Epidermal melanocyte (primary cell): ENCODE measurements at regions not wholly inside any gene's neighbourhood (a gene's known extent, or its start where the extent isn't known, plus 50 kb on each side); places are given as distances from the start of the nearest gene placed in this dataset.
"Not testable (repeated sequence)": the region's sequence is repeated elsewhere in the genome, so short reads cannot be mapped to it uniquely, and the experiment has no call there.

Experiments
- DNase-seq: peaks from one replicate; pipeline ENCODE4 v3.0.0; 2011; ENCODE audit warnings: low spot score; ENCODE audit not compliant: insufficient read length

- not testable (repeated sequence) for DNase-seq
Measured at GRCh38 chr2:196526981-196527725, 112.4 kb upstream of the CCDC150 start.

DNA sequence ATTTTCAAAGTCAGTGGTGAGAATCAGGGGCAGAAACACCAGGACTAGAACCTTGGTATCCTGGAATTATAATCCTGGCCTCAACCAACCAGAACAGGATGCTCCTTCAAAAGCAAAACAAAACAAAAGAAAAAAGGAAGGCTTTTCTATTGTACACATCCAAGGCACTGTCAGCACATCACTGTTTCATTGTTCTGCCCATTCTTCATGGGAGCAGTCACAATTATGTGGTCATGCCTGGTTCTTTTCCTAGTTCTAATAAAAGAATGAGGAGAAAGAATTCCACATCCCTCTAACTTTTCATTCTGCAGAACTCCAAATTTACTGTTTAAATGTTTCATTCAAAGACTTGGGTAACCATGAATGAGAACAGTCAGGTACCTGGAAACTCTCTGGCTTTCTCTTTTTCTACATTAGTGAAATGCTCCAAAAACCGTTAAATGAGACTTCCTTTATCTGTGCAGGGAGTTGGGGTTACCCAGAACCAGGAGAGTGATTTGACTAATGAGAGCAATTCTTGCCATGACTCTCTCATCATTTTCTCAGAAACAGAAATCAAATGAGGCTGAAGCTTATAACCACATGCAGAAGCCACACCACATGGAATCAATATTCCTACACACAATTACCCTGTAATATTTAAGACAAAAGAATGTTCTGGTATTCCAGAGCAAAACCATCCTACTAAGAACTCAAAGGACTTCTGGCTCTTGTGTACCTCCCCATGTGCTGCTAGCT, 110.9 kb upstream of the CCDC150 start:
- DNase-seq: no peak

DNA sequence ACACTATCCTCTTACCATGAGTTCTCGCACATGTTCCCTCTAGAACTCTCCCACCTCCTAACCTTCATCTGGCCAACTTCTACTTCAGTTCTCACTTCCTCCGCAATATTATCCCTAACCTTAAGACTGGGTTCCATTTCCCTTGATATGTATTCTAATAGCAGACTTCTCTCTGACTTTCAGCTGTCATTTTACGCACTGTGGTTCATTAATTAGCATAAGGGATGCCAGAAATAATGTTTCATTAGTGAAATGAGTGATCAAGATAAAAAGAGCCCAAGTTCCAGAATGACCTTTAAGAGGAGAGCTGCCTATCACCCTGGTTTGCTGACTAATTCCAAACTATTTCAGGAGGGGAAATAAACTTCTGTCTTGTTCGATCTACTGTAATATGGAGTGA, 108.6 kb upstream of the CCDC150 start:
- DNase-seq: no peak

DNA sequence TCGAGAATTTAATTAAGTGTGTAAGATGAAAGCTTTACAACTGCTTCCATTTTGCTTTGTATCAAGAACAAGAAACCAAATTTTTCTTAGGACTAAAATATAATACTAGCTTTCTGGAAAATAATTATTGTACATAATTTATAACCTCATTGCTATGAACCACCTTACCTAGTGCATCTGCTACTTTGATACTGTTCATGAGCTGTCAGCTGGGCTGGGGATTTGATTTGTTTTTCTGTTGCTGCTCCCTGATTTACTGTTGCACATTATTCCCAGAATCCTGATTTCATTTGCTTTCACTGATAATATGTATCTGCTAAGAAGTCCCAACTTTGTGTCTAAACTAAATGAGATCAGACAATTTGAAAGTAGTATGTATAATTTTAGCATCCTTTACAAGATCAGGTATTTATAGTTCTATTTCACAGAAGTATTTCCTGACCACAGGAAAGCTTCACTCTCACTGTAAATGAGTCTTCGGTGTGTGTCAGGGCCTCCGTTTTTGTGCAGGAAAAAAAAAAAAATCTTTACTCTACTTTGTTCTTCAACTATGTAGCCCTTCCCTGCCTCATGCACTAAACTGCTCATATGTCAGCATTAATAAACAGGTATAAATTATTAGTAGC, 105.6 kb upstream of the CCDC150 start:
- DNase-seq: no peak

GRCh38 chr2:196534495-196534894, 105.0 kb upstream of the CCDC150 start:
- DNase-seq: no peak

DNA sequence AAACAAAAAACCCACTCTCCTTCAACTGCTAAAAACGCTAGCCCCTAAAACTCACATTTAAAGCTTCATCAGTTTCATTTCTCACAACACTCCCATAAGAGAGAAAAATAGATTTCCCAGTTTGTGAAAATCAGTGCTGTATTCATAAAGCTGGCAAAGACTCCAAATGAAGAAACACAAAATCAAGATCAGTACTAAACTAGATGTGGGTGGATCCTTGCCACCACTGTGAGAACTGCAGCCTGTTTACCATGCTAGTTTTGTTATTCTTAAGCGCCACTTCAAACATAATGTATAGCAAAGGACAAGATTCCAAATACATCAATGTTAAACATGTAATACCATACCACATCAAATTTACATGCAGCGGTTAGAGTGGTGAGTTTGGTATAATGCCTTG, 104.5 kb upstream of the CCDC150 start:
- DNase-seq: no peak

GRCh38 chr2:196535742-196536141, 103.8 kb upstream of the CCDC150 start:
- no peak for DNase-seq

DNA sequence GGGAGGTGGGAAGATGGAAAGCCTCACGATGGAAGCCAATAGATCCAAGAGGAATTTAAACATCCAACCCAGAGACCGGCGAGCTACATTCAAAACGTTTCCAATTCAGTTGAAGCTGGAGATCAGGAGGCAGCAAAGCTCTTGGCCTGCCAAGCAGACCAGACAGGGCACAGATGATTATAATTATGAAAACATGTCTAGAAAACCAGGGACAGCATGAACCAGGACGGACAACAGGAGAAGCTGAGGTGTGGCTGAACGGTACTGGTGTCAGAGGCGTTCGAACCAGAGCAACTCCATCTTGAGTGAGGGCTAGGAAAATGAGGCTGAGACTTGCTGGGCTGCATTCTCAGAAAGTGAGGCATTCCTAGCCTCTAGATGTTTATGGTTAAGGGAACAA, 102.2 kb upstream of the CCDC150 start:
- DNase-seq: no peak

GRCh38 chr2:196538189-196538588, 101.3 kb upstream of the CCDC150 start:
- no peak for DNase-seq

DNA sequence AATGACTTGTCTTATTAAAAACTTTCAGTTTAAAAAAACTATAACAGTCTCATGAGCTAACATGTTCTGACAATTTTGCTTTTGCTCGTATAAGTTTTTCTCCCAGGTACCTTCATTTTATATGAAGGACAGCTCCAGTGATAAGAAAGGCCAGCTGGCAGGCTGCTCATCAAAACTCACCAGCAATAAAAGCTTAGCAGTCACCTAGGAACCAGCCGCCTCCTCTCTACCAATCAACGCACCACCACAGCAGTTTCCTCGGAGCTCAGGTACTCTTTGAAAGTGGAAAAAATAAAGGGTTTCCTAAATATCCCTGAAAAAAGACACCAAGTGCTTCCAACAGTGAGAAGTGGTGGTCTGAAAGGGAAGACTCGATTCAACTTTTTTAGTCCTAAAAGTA, 100.9 kb upstream of the CCDC150 start:
- DNase-seq: no peak

DNA sequence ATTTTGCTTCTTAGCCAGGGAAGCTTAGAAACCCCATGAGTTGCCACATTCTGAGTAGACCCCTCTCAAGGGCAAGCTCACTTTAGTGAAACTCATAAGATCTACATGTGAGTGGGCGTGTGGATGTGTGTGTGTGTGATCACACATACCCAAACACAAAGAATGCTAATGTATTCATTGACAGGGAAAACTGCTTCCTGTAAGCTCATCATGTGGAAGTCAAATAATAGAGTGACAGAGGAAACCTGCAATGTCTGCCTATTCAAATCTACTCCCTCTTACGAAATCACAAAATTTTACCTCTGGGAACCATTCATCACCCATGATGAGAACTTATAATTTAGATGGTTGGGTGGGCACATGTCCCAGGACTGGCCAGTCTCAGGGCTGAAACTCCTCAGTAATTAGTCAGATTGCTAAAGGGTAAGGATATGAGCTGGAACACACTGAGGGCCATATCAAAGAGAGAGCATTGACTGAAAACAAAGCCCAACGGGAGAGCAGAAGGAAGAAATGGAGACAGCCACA, 94.5 kb upstream of the CCDC150 start:
- no peak for DNase-seq

DNA sequence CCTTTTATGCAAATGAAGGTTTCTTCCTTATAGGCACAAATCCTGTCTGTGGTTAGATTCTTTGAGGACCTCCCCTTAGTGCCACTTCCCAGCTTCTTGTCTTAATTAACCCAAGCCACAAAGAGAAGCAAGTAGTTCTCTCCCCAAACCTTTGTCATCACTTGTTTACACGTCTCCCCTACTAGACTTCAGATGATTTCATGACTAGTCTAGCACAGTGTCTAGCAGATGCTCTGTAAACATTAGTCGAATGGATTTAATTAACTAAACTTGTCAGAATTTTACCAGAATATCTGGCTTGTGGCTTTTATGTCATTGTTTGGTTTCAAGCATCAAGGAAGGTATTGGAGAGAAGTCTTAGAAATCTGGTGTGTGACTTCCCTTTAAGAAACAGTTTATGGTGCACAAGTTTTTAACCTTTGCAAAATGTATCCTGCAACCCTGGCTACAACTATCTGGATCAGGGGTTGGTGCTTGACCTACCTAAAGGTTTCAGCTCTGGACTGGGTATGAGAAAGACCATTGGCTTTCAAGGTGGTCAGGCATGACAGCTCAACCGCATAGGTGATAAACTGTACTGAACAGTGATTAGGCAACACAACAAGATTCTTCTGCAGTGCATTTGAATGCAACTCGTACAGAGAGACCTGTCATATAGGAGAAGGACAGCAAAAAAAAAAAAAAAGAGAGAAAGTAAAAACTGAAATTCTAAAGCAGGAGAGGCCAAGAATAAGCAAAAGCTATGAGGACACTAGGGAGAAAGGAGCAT, 93.2 kb upstream of the CCDC150 start:
- DNase-seq: no peak

GRCh38 chr2:196549052-196549451, 90.5 kb upstream of the CCDC150 start:
- no peak for DNase-seq

DNA sequence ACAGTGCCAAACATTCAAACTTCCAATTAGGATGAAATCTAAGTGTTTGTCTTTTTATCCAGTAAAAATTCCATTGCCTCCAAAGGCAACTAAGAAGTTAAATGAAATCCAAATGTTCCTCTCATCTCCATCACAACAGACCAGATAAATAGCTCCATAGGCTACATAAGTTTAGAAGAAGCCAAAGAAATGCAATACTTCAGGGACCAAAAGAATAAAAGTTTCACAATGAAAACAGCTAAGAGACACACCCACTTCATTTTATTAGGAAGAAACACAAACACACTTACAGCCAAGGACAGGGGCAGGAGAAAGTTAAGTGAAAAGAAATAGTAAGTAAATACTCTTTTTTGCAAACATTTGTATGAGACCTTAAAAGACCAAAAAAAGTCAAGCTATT, 88.5 kb upstream of the CCDC150 start:
- no peak for DNase-seq

DNA sequence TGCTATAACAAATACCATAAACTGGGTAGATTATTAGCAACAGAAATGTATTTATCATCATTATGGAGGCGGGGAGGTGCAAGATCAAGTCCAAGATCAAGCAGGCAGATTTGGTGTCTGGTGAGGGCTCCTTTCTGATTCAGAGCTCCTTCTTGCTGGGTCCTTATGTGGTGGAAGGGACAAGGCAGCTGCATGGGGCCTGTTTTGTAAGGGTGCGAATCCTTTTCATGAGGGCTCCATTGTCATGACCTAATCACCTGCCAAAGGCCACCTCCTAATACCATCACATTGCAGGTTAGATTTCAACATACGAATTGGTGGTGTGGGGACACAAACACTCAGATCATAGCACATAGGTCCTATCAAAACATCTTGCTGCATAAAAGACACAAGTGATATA, 84.4 kb upstream of the CCDC150 start:
- DNase-seq: no peak

DNA sequence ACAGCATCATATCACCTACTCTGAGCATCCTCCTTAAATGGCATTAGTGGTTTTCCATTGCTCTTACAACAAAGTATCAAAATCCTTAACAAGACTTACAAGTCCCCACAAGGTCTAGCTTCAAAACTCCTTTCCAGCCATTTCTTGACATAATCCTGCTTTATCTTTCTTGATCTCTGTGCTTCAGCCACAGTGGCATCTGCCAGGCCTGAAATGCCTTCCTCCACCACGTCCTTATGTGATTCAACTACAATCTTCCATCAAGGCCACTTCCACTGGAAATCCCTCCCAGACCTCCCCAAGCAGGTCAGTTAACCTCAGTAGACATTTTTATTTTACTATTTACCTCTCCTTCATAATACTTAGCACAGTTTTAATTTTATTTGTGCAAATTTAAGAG, 83.8 kb upstream of the CCDC150 start:
- DNase-seq: no peak

DNA sequence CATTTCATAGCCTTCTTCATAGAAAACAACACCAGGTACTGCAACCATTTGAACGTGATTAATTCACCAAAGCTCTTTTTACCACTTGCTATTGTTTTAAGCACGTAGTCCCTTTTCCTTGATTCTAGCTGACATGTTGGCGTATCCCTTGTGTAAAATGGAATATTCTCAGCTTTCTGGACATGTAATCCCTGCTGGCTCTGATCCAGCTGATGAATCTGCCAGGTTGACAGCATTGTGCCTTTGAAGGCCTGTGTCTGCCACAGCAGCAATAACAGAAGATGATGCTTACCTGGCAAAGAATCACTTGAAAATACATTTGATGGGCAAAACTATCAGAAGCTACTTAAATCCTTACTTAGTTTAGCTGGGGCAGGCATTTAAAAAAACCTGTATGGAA, 81.0 kb upstream of the CCDC150 start:
- DNase-seq: no peak

GRCh38 chr2:196563876-196564275, 75.6 kb upstream of the CCDC150 start:
- DNase-seq: no peak

DNA sequence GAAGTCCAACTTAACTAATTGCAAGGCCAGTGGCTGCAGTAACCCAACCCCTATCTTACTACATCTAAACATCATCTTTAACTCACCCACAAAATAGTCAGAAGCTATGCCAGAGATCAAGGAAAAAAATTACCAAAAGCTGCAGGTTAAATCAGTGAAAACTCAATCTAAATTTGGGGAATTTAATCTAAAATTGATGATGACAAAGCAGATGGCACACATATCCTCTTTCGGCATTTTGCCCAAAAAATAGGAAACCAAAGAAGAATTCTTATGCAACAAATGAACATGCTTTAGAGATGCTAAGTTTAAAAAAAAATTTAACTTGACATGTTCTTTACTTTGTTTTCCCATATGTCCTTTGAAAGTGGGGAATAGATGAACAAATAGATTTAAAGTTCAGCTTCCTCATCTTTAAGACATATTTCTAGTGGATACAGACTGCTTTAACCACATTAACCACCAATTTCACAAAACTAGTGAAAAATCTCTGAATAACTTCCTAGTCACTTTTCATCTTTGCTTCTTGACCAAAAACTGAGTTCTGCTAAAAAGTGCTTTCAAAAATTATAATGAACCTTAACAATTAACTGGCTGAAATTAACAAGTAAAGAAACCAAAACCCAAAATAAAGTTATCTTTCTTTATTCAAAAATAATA, 74.3 kb upstream of the CCDC150 start:
- DNase-seq: no peak

- DNase-seq: no peak
Measured at GRCh38 chr2:196565982-196566381, 73.5 kb upstream of the CCDC150 start.
